HCEC 1CT (cell line): ENCODE measurements at regions not wholly inside any gene's neighbourhood (a gene's known extent, or its start where the extent isn't known, plus 50 kb on each side); places are given as distances from the start of the nearest gene placed in this dataset.

Experiments used
- DNase-seq: peaks from one replicate; pipeline ENCODE4 v3.0.0-alpha.2; 2017

DNA sequence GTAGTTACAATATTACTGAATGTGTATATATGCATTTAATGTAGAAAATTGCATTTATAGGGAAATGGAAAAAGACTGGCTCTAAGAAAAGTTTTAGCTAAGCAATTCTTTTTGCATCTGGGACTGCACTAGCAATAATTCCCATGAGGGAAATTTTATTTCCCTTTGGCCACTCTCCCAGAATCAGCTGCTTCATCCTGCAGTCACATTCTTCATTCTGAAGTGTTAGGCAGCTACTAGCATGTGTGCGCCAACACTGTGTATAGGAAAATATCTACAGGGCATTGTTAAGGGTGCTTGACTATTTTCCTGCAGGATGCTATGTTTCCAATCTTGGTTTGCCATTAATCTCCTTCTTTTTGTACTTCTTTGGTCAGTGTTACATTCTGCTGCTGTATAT lies 312.8 kb upstream of the PCDH20 start:
- no peak for DNase-seq

- no peak for DNase-seq
Observed at GRCh38 chr13:61727767-61728166, 312.1 kb upstream of the PCDH20 start.

GRCh38 chr13:61725806-61726205 lies 310.2 kb upstream of the PCDH20 start:
- DNase-seq = no peak

- no peak for DNase-seq
Observed at GRCh38 chr13:61722119-61722518, 306.5 kb upstream of the PCDH20 start.

DNA sequence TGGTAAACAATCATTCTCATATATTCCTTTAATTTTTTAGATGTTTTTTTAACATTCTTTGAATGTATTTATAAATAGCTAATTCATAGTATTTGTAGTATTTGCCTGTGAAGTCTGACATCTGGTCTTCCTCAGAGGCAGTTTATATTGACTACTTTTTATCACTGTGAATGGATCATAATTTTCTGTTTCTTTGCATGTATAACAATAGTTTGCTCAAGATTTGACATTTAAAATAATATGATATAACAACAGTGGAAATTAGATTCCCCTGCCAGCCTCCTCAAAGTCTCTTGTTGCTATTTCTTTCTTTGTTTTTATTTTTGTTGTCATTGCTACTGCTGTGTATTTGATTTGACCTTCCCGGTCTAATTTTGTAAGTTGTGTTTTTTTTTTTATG lies 297.0 kb upstream of the PCDH20 start:
- no peak for DNase-seq

DNA sequence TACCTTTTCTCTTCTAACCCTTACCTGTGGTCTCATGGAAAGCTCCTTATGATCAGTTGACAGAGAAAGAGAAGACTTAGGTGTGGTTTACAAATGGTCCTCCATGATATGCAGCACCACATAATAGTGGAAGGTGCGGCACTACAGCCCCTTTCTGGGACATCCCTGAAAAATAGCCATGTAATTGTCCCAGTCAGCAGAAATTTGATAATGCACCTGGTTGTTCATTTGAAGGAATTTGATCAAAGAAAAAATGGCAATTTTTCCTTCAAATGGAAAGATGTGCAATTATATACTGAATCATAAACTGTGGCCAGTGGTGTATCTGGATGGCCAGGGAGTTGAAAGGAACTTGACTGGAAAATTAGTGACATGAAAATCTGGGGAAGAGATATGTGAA lies 293.6 kb upstream of the PCDH20 start:
- no peak for DNase-seq

DNA sequence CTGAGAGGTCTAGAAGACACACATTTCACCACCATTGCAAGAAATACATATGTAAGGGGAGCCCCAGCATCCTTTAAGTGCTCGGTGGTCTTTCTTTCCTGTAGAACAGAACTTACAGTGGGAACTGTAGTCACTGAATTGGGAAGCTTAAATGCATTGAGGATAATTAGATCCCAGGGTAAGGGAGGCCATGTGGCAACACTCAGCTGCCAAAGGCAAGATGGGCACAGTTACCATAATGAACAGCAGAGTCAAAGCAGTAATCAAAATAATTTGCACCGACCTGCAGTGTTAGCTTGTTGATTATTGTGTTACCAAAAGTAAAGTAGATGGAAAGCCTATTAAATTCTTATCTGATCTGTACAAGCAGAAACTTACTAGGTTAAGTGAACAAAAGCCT lies 291.2 kb upstream of the PCDH20 start:
- no peak for DNase-seq

- no peak for DNase-seq
Observed at GRCh38 chr13:61700620-61701019, 285.0 kb upstream of the PCDH20 start.

DNA sequence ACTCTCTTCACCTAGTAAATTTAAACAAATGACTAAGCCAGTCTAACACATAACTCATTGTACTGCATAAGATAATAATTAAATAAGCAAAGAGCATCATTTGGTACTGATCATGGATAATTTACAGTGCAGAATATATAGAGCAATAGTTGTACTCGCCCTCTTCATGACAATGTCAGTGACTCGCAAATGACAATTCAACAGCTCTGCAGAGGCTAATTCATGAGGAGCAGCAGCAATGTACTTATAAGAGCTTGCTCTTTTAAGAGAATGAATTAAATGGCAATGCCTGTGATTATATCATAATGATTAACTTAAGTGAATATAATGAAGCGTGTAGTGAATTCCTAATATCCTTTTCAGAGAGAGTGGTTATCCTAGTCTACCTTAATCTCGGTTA lies 284.5 kb upstream of the PCDH20 start:
- DNase-seq = no peak

GRCh38 chr13:61696676-61697075 lies 281.0 kb upstream of the PCDH20 start:
- DNase-seq = no peak

DNA sequence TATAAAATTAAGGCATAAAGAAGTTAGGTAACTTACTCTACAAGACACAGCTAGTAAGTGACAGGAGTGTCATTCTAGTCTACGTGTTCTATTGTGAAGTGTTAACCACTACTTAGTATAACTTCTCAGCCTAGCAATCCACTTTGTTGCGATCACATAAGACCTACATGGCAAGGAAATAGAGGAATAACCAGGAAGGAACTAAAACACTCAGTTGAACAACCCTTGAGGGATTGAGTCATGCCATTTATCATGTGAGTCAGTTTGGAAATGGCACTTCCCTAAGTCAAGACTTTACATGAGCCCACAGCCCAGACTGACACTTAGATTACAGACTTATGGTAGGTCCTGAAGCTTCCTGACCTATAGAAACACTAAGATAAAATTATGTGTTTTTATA lies 279.5 kb upstream of the PCDH20 start:
- no peak for DNase-seq

DNA sequence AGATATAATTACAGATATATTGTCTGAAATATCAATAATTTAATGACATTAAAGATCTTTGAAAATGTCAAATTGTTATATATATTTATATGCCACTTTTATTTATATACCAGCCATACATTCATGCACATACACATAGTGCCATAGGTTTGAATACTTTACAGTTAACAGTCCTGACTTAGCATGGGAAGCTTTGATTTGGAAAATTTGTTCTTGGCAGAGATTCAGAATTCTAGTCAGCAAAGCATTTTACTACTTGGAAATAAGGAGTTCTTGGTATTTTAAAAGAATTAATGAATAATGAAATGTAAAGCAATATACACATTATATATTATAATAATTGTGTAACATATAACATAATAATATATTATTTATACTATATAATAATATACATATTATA lies 277.0 kb upstream of the PCDH20 start:
- no peak for DNase-seq

- no peak for DNase-seq
Observed at GRCh38 chr13:61685682-61686012, 270.0 kb upstream of the PCDH20 start.

GRCh38 chr13:61684976-61685681 lies 269.5 kb upstream of the PCDH20 start:
- no peak for DNase-seq

- no peak for DNase-seq
Observed at GRCh38 chr13:61672756-61673155, 257.1 kb upstream of the PCDH20 start.

DNA sequence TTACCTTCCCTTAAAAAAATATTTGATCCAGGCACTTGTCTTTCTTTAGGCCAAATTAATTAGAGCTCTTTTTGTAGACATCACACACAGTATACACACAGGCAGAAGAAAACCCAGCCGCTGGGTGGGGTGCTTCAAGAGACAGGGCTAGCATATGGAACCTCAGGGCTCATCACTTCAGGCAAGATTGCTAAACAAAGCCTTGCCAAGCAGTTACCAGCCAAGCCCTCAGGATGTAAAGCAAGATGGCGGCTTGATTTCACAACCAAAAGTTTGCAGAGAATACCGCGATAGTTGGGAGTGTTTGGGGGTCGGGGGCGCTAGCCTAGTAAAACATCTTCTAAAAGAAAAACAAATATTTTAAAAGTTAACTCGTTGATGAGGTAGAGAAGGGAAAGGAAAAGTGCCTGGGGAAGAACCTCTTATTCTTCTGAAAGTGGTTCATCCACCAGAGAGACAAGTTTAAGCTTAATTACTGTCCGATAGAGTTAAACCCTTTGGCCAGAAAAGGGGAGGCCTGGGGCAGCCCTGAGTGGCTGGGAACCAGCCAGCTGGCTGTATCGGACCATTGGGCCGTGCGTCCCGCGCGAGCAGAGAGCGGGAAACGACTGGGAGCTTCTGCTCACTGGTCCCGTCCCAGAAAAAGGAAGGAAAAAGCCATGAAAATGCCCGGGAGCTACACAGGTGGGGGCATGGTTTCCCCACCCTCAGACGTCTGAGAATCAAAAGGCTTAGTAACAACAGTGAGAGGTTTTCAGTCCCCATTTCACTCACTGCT lies 254.9 kb upstream of the PCDH20 start:
- DNase-seq = no peak

DNA sequence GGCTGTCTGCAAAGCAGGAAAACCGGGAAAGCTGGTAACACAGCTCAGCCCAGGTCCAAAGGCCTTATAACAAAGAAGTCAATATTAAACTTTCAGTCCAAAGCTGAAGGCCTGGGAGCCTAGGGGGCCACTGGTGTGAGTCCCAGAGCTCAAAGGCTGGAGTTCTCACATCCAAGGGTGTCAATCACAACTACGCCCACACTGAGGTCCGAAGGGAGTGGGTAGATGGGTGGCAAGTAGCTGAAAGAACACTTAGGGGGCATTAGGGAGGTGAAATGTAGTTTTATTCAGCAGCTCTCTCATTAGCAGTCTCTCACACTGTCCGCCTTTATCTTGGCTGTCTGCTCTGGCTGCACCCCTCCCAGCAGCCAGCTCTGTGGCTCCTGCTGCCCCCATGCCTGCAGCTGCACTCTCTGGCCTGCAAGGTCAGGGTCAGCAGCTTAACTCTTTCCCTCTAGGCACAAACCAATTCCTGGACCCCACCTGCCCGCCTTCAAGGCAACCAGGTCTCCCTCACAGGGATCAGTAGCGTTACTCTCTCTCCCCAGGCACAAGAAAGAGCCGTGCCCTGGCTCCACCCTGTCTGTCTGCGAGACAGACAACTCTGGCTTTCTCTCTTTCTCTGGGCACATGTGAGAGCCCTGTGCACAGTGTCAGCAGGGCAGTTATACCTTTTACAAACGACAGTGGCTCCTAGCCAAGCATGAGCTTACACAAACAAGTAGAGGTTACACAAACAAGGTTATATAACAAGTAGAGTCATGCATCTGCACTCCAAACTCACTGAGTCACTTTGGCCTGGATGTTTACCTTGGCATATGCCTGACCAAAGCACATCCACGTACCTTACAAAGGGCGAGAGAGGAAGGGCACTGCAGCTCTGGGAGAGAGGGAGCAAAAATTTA lies 249.4 kb upstream of the PCDH20 start:
- DNase-seq = no peak

- DNase-seq = no peak
Observed at GRCh38 chr13:61654481-61654880, 238.8 kb upstream of the PCDH20 start.

GRCh38 chr13:61648547-61648946 lies 232.9 kb upstream of the PCDH20 start:
- no peak for DNase-seq

GRCh38 chr13:61612192-61612591 lies 196.5 kb upstream of the PCDH20 start:
- DNase-seq = no peak

GRCh38 chr13:61608138-61608537 lies 192.5 kb upstream of the PCDH20 start:
- no peak for DNase-seq

GRCh38 chr13:61600360-61601033 lies 184.8 kb upstream of the PCDH20 start:
- DNase-seq = no peak

GRCh38 chr13:61592489-61592888 lies 176.8 kb upstream of the PCDH20 start:
- DNase-seq = no peak
